ENCODE measurements at regions not wholly inside any gene's neighbourhood (a gene's known extent, or its start where the extent isn't known, plus 50 kb on each side); places are given as distances from the start of the nearest gene placed in this dataset.
"Not testable (repeated sequence)": the region's sequence is repeated elsewhere in the genome, so short reads cannot be mapped to it uniquely, and the experiment has no call there.

- peak; percentile 47 for DNase-seq (ENCODE audit: low spot score)
These were observed 129.1 kb downstream of the TNFRSF21 start for GRCh38 chr6:47180633-47181032.

DNA sequence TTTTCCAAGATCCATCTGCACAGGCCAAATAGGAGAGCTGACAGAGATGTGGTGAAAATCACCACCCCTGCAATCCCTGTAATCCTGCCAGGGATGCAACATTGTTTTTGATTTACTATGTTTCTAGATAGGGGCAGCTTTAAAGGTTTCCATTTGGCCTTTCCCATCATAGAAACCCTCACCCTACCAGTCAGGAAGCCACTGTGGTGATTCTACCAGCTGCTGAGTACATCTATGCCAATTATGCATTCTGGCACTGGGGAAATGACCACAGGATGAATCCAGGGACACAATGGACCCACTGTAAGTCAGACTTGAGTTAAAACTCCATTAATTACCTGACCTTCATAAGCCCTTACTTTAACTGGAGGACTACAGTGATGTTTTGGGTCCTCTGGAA is 130.4 kb downstream of the TNFRSF21 start:
- no peak for DNase-seq (ENCODE audit: low spot score)

- no peak for DNase-seq (ENCODE audit: low spot score)
These were observed 133.5 kb upstream of the ADGRF1 start for GRCh38 chr6:47175656-47176055.

DNA sequence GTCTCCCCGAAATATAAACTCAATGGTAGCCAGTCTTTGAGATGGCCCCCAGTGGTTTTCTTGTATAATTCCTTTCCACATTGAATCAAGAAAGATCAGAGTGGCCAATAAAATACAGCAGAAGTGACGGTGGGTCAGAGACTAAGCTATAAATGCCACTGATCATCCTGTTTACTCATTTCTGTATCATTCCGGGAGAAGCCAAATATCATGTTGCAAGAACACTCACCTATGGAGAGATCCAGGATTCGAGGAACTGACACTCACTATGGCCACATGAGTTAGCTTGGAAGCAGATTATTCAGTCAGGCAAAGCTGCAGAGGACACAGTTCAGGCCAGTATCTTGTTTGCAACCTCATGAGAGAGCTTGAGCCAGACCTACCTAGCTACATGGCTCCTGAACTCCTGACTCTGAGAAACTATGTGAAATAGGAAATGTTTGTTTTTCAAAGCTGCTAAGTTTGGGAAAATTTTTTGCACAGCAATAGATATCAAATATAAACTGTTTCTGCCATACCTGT is 132.4 kb upstream of the ADGRF1 start:
- no peak for DNase-seq (ENCODE audit: low spot score)

GRCh38 chr6:47174063-47174462 is 131.9 kb upstream of the ADGRF1 start:
- not testable (repeated sequence) for DNase-seq (ENCODE audit: low spot score)

GRCh38 chr6:47173145-47173544 is 131.0 kb upstream of the ADGRF1 start:
- not testable (repeated sequence) for DNase-seq (ENCODE audit: low spot score)

DNA sequence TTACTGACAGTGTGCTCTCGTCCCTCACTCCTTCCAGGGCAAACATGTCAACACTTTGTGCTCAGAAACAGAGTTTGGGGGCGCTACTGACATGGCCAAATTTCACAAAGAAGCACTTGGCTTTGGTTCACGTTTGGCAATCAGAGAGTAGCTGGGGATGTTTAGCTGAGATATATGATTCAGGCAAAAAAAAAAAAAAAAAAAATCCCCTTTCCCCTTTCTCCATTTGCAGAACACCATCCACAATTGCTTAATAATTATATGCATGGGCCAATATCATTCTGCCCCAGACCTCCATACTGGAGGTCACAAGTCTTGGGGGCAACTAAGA is 128.4 kb upstream of the ADGRF1 start:
- no peak for DNase-seq (ENCODE audit: low spot score)

DNA sequence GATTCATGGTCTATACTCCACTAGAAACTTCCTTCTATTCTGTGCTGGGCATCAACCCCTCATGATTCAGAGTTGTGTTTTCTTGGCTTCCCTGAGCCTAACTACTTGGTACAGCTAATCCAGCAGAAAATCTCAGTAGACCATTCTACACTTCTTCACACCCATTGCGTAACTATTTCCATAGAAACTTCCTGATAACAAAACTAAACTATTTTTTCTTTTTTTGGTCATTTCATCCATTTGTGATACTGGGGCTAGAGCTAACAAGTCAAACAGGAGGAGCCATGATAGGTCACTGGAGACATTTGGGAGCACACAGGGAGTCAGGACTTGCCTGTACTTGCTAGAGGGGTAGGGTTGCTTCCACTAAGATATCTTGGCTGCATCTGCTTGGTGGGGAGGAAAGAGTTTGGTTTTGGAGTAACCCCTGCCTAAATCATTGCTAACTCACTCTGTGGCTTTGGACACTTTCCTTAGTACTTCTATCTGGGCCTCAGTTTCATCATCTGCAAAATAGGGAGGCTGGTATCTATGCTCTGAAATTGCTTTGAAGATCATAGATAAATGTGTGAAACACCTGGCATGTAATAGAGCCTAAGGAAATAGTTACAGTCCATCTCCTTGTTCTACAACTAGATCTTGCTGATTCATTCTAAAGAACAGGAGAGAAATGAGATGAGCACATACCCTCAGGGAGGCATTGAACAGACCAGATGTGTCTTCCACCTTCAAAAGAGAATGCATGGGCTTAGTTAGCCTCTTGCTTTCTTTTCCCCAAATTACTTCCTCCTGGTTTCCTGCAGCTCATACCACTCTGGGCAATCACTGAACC is 127.9 kb upstream of the ADGRF1 start:
- peak; percentile 14 for DNase-seq (ENCODE audit: low spot score)

- DNase-seq (ENCODE audit: low spot score) = peak; percentile 95
These were observed 126.0 kb upstream of the ADGRF1 start for GRCh38 chr6:47168180-47168579.

- DNase-seq (ENCODE audit: low spot score) = peak; percentile 22
These were observed 123.8 kb upstream of the ADGRF1 start for GRCh38 chr6:47165918-47166317.

DNA sequence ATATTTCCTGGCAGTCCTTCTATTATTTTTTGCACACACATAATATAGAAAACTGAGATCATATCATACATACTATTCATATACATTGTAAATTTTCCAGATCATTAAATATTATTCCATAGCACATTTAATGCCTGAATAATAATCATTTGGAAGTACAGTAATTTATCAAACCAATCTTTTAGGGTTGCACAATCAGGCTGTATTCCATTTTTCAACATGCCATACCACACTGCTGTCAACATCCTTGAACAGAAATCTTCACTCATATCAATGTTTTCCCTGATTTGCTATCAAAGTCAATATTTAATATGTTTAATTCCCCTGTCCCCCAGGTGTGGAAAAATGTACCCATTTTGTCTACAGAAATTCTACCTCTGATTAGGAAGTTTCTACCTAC is 122.7 kb upstream of the ADGRF1 start:
- no peak for DNase-seq (ENCODE audit: low spot score)

DNA sequence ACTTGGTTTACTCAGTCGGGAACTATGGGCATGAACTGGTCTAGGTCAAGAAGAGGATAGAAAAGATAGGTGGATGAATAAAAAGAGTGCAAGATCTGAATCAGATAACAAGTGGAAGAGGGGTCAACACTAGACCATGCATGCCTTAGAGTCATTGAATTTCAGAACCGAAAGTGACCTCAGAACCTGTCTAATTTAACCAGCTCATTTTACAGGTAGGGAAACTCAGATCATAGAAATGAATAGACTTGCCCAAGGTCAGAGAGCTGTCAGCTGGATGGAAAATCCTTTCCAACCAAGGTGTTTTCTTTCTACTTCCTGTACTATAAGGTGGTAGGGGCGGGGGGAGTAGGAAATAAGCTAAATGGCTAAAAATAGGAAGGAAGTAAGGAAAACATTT is 121.4 kb upstream of the ADGRF1 start:
- no peak for DNase-seq (ENCODE audit: low spot score)

DNA sequence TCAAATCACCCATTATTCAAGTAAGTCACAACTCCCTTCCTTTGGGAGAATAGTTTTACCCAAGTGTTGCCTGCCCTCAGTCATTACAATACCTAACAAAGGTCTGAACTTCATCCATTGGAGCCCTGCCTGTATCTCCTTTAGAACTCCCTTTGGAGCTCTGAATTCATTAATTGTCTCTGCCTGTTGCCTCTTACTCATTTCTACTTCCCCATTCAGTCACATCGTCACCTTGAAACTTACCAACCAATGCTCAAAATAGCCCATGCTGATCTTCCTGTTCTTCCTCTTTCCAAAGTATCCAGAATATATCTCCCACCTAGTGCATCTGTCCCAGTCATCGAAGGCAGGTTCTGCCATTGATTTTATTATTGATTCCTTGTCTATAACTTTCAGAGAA is 120.7 kb upstream of the ADGRF1 start:
- no peak for DNase-seq (ENCODE audit: low spot score)

- DNase-seq (ENCODE audit: low spot score) = no peak
These were observed 120.1 kb upstream of the ADGRF1 start for GRCh38 chr6:47162231-47162630.

- peak; percentile 53 for DNase-seq (ENCODE audit: low spot score)
These were observed 119.1 kb upstream of the ADGRF1 start for GRCh38 chr6:47161176-47161687.

DNA sequence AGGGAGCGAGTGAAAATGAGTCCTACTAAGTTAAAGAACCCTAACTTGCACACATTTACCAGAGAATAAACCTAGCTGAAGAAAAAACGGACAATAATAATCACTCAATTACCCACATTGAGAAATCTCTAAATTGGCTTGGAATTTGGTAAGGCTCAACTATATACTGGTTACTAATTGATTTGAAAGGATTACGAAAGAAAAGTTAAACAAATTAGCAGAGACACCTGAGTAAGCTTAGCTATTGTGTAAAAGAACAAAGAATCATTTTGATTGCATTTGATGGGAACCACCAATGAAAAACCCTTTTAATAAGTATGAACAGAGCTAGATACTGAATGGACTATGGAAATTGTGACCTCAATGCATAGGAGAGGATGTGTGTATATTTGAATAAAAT is 118.6 kb upstream of the ADGRF1 start:
- DNase-seq (ENCODE audit: low spot score) = no peak

DNA sequence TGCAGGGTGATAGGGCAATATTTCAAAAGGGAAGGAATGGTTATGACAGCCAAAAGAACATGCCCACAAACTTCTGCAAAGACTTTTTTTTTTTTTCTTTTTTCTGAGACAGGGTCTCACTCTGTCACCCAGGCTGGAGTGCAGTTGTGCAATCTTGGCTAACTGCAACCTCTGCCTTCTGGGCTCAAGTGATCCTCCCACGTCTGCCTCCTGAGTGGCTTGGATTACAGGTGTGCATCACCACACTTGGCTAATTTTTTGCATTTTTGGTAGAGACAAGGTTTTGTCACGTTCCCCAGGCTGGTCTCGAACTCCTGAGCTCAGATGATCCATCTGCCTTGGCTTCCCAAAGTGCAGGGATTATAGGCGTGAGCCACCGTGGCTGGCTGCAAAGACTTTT is 117.6 kb upstream of the ADGRF1 start:
- DNase-seq (ENCODE audit: low spot score) = no peak

GRCh38 chr6:47157653-47158219 is 115.6 kb upstream of the ADGRF1 start:
- no peak for DNase-seq (ENCODE audit: low spot score)

DNA sequence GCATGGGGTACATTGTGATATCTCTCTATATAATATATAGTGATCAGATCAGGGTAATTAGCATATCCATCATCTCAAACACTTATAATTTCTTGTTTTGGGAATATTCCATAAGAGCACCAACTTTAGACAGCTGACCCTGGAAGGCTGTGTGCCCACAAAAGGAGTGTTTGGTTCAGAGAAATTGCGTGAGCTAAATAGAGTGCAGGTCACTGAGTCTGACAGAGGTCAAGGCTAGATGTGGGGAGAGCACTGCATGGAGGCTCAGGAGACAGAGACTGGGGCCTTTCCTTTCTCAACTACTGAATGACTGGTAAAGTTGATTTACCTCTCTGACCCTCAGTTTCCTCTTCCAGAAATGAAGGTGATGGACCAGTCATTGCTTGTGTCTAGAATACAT is 114.9 kb upstream of the ADGRF1 start:
- no peak for DNase-seq (ENCODE audit: low spot score)

DNA sequence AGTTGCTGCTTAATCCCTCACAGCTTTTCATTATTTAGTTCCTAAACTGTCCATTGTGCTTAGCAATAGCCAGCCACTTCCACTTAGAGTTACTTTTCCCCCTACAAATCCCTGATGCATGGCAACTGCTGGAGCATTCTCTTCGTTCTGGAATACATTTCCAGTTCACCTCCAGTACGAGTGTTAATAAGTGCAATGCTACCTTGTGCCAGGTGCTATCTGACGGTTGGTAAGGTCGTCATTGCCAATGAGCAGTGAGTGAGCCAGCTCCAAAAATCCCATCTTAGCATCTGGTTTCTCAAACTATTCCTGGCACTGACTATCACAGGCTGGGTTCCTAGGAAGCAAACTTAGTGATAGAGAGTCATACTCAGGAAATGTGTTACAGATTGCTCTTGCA is 114.1 kb upstream of the ADGRF1 start:
- DNase-seq (ENCODE audit: low spot score) = no peak

- DNase-seq (ENCODE audit: low spot score) = no peak
These were observed 111.2 kb upstream of the ADGRF1 start for GRCh38 chr6:47153404-47153755.

DNA sequence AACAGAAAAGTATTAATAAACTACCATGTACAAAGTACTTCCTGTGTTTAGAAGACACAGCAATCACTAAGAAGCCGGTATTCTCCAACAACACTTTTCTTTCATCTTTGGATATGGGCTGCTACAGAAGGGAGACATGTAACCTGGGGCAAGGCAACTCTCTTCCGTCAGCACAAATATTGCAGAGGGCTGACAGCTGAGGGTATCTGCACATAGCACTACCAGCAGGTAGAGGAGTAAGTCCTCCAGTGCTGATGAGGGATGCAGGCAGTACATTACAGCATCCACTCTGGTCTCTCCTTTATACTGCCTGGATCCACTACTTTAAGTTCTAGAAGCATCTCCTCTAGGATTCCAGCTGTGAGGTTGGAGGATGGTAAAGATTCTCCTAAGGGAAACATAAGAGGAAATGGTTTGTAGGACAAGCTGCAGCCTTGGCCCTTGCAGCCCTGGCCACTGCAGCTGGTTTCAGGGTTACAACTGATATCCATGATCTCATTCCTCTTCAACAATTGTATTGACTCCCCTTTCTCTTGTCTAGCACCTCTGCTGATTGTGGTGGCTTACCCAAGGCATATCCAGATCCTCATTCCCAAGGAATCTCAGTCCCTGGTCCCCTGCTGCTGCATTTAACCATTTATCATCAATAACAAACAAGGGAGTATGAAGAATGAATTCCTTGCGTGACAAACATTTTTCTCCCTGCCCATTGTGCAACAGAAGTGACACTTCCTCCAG is 110.7 kb upstream of the ADGRF1 start:
- DNase-seq (ENCODE audit: low spot score) = peak; percentile 62
